Stomach (tissue), 8 donors: ENCODE measurements at regions not wholly inside any gene's neighbourhood (a gene's known extent, or its start where the extent isn't known, plus 50 kb on each side); places are given as distances from the start of the nearest gene placed in this dataset.

Experiments
- DNase-seq, 2 donors: peaks; one replicate each; pipeline versions ENCODE4 v3.0.0 to v3.0.0-alpha.2; 2013 to 2019
- H3K27ac ChIP-seq, 5 donors: fragments of 200-600 bp in 4 of 5; sonication (generic) in 4 of 5; one replicate each; pipeline ENCODE4 v1.5.1; 2013 to 2019; ENCODE audit warnings: mild to moderate bottlenecking in 1 of 5, moderate library complexity in 1 of 5
- H3K27me3 ChIP-seq, 3 donors: fragments of 200-600 bp; sonication (generic); one replicate each; pipeline ENCODE4 v1.5.1; 2017 to 2019; ENCODE audit warnings: mixed run types in 1 of 3
- H3K36me3 ChIP-seq, 4 donors: fragments of 200-600 bp; sonication (generic); 1 replicate in 3 of 4; 2 replicates in 1 of 4; pipeline ENCODE4 v1.5.1; 2016 to 2019
- H3K4me1 ChIP-seq, 4 donors: fragments of 200-600 bp; sonication (generic); one replicate each; pipeline ENCODE4 v1.5.1; 2016 to 2019
- H3K4me3 ChIP-seq, 4 donors: fragments of 200-600 bp; sonication (generic) in 3 of 4; one replicate each; pipeline ENCODE4 v1.5.1; 2016 to 2019; ENCODE audit warnings: mild to moderate bottlenecking in 1 of 4
- H3K9me3 ChIP-seq, 4 donors: fragments of 200-600 bp; sonication (generic); one replicate each; pipeline ENCODE4 v1.5.1; 2016 to 2019
- EP300 ChIP-seq: sonication (generic); formaldehyde crosslinking; IDR thresholded peaks from one replicate; pipeline ENCODE4 v1.6.1; 2017; ENCODE audit warnings: antibody characterized with exemption
- POLR2A ChIP-seq, 4 donors: fragments of 450-650 bp; IDR thresholded peaks; one replicate each; pipeline ENCODE4 v1.6.1; 2016; ENCODE audit warnings: antibody characterized with exemption in 4 of 4, control low read depth in 2 of 4, mild to moderate bottlenecking in 1 of 4, moderate library complexity in 1 of 4
- POLR2AphosphoS5 ChIP-seq, 3 donors: sonication (generic); formaldehyde crosslinking; IDR thresholded peaks; one replicate each; pipeline ENCODE4 v1.6.1; 2016; ENCODE audit warnings: antibody characterized with exemption in 3 of 3
- WGBS, 5 donors: extraction: QIAGEN DNeasy Blood & Tissue Kit in 3 of 5; methylation state at CpG; one replicate each; pipeline versions ENCODE4 v1.1.5 to v1.1.7; 2013 to 2018; 5-methylcytosine and 5-hydroxymethylcytosine counted together
- intact Hi-C: fragments of 100-400 bp; cut with DNase I; formaldehyde crosslinking; loops from one replicate; pipeline ENCODE4 v1.15.1; 2023; ENCODE audit warnings: low total_unique reads
- TF ChIP-seq, protein P1 (sequence below), 7 experiments: fragments of 450-650 bp in 4 of 7; fragments of 200-600 bp in 3 of 7; sonication (generic) in 3 of 7; IDR thresholded peaks; one replicate each; pipeline ENCODE4 v1.5.1; 2016 to 2019; ENCODE audit warnings: antibody characterized with exemption in 7 of 7, control low read depth in 2 of 7, mild to moderate bottlenecking in 1 of 7
- donor health status: healthy with polysubstance abuse.
- donor health status: Bipolar disorder and iron deficiency.
- donor health status: healthy.

- TF ChIP-seq POLR2A (IDR thresholded peaks at IDR 0.05) (no peak), POLR2AphosphoS5 (IDR thresholded peaks at IDR 0.05) (no peak), EP300 (no peak)
- TF ChIP-seq, protein P1, sequence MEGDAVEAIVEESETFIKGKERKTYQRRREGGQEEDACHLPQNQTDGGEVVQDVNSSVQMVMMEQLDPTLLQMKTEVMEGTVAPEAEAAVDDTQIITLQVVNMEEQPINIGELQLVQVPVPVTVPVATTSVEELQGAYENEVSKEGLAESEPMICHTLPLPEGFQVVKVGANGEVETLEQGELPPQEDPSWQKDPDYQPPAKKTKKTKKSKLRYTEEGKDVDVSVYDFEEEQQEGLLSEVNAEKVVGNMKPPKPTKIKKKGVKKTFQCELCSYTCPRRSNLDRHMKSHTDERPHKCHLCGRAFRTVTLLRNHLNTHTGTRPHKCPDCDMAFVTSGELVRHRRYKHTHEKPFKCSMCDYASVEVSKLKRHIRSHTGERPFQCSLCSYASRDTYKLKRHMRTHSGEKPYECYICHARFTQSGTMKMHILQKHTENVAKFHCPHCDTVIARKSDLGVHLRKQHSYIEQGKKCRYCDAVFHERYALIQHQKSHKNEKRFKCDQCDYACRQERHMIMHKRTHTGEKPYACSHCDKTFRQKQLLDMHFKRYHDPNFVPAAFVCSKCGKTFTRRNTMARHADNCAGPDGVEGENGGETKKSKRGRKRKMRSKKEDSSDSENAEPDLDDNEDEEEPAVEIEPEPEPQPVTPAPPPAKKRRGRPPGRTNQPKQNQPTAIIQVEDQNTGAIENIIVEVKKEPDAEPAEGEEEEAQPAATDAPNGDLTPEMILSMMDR (IDR thresholded peaks at IDR 0.05) = no peak
- Histone ChIP-seq H3K9me3 (peaks cover 0 to 6% (median 2%) of the 10 kb centered on the region in 4 donors), H3K36me3 (no peaks in the 10 kb centered on the region), H3K4me3 (no peak overlapping the region), H3K27me3 (no peaks in the 10 kb centered on the region), H3K27ac (peak overlapping the region in 1 of 5 donors; percentile 9), H3K4me1 (peaks cover 0 to 22% (median 0%) of the 10 kb centered on the region in 4 donors)
- intact Hi-C loops = no loop called here
- no peak for DNase-seq
- WGBS, 5 donors = 70 to 87% (median 84%) methylated on average over 5 of the region's 5 CpGs
Measured at GRCh38 chr3:152155246-152156020, 113.3 kb upstream of the MBNL1 start.

- H3K36me3 ChIP-seq = no peaks in the 10 kb centered on the region
- WGBS, 5 donors = 52 to 67% (median 53%) methylated on average over 3 of the region's 3 CpGs
- peaks cover 0 to 7% (median 0%) of the 10 kb centered on the region in 4 donors for H3K4me1 ChIP-seq
- no peak for DNase-seq
- no peak overlapping the region for H3K27ac ChIP-seq
- intact Hi-C loops = no loop called here
- no peak overlapping the region for H3K4me3 ChIP-seq
- TF ChIP-seq POLR2A (IDR thresholded peaks at IDR 0.05) = no peak
- no peak for TF ChIP-seq POLR2AphosphoS5 (IDR thresholded peaks at IDR 0.05)
- TF ChIP-seq, protein P1 (IDR thresholded peaks at IDR 0.05) = no peak
- TF ChIP-seq EP300 = no peak
- no peaks in the 10 kb centered on the region for H3K27me3 ChIP-seq
- H3K9me3 ChIP-seq = peaks cover 0 to 6% (median 2%) of the 10 kb centered on the region in 4 donors
Measured at GRCh38 chr3:152156880-152157279, 111.8 kb upstream of the MBNL1 start.

DNA sequence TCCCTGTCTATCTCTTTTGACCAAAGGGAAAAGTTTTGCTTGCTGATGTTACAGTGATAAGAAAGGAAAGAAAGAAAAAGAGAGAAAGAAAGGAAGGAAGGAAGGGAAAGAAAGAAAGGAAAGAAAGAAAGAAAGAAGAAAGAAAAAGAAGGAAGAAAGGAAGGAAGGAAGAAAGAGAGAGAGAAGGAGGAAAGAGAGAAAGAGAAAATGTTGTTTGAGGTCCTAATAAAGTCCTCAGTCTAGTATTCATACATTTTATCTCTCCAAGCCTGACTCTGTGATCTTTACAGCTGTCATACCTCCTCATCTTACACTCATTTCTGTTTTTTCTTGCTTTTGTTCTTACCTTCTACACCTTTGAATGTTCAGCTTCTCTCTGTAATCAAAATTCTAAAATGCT lies 111.4 kb upstream of the MBNL1 start:
- DNase-seq = no peak
- peaks cover 0 to 6% (median 0%) of the 10 kb centered on the region in 4 donors for H3K4me1 ChIP-seq
- H3K4me3 ChIP-seq = no peak overlapping the region
- H3K9me3 ChIP-seq = peaks cover 0 to 4% (median 2%) of the 10 kb centered on the region in 4 donors
- TF ChIP-seq EP300 = no peak
- no peak for TF ChIP-seq POLR2AphosphoS5 (IDR thresholded peaks at IDR 0.05)
- TF ChIP-seq POLR2A (IDR thresholded peaks at IDR 0.05) = no peak
- TF ChIP-seq, protein P1 (IDR thresholded peaks at IDR 0.05) = no peak
- intact Hi-C loops = no loop called here
- no peaks in the 10 kb centered on the region for H3K36me3 ChIP-seq
- H3K27me3 ChIP-seq = no peaks in the 10 kb centered on the region
- no peak overlapping the region for H3K27ac ChIP-seq

GRCh38 chr3:152159328-152159727 lies 109.4 kb upstream of the MBNL1 start:
- H3K4me1 ChIP-seq = peaks cover 0 to 6% (median 0%) of the 10 kb centered on the region in 4 donors
- intact Hi-C loops = no loop called here
- no peak overlapping the region for H3K27ac ChIP-seq
- H3K4me3 ChIP-seq = no peak overlapping the region
- H3K36me3 ChIP-seq = no peaks in the 10 kb centered on the region
- WGBS, 5 donors = 57 to 72% (median 67%) methylated on average over 4 of the region's 4 CpGs
- H3K9me3 ChIP-seq = no peaks in the 10 kb centered on the region
- TF ChIP-seq, protein P1 (IDR thresholded peaks at IDR 0.05) = no peak
- peak in 1 of 3 donors; percentile 16 for TF ChIP-seq POLR2AphosphoS5 (IDR thresholded peaks at IDR 0.05)
- TF ChIP-seq EP300 = no peak
- peak in 1 of 2 donors; percentile 17 for DNase-seq
- no peaks in the 10 kb centered on the region for H3K27me3 ChIP-seq
